IMR-90 (cell line): ENCODE measurements at regions not wholly inside any gene's neighbourhood (a gene's known extent, or its start where the extent isn't known, plus 50 kb on each side); places are given as distances from the start of the nearest gene placed in this dataset.
A peak's percentile ranks its signal among the peaks of the same experiment; 100 is the strongest.

Source experiments
- ATAC-seq: fragments of 200-7000 bp; cut with Tn5 transposase; 2 replicates; pipeline ENCODE4 v1.9.1; 2020; ENCODE audit warnings: low read depth, mild to moderate bottlenecking, moderate library complexity
- BruUV-seq: library from RNA; stranded (reverse); fragments of 400-500 nt; replicated peaks from 2 replicates; lab custom pipeline; 2021; lab: Mats Ljungman, UMichigan
- CTCF ChIA-PET: fragments of 300-600 bp; formaldehyde crosslinking; extraction: SDS; loops from one replicate; lab custom pipeline; 2021; ENCODE audit warnings: antibody characterized with exemption; lab: Yijun Ruan, JAX
- POLR2A ChIA-PET: fragments of 300-600 bp; sonication (Branson Sonifier 250); formaldehyde crosslinking; loops from one replicate; lab custom pipeline; 2022; ENCODE audit warnings: antibody characterized with exemption; ENCODE audit not compliant: unreplicated experiment; lab: Charles Lee
- DNase-seq: peaks from one replicate; pipeline ENCODE4 v3.0.0; 2013
- H2AFZ ChIP-seq: replicated peaks from 2 replicates; pipeline ENCODE3; 2013; ENCODE audit warnings: low read length, mild to moderate bottlenecking; ENCODE audit not compliant: poor library complexity
- H2AK5ac ChIP-seq: 2 replicates; pipeline ENCODE4 v1.6.1; 2013; ENCODE audit warnings: low read depth, low read length, inconsistent platforms
- H2AK9ac ChIP-seq: replicated peaks from 2 replicates; pipeline ENCODE3; 2013; ENCODE audit warnings: mild to moderate bottlenecking, low read depth, low read length, moderate library complexity; ENCODE audit not compliant: poor library complexity
- H2BK120ac ChIP-seq: 2 replicates; pipeline ENCODE4 v1.6.1; 2013; ENCODE audit warnings: low read depth, low read length, inconsistent platforms
- H2BK15ac ChIP-seq: 3 replicates; pipeline ENCODE4 v1.6.1; 2013; ENCODE audit warnings: low read depth, low read length, inconsistent platforms
- H2BK20ac ChIP-seq: 2 replicates; pipeline ENCODE4 v1.6.1; 2013; ENCODE audit warnings: low read depth, mild to moderate bottlenecking, inconsistent platforms, low read length, moderate library complexity
- H2BK5ac ChIP-seq: 2 replicates; pipeline ENCODE4 v1.6.1; 2013; ENCODE audit warnings: mild to moderate bottlenecking, low read depth, low read length, inconsistent platforms; ENCODE audit not compliant: poor library complexity, severe bottlenecking
- H3K14ac ChIP-seq: replicated peaks from 2 replicates; pipeline ENCODE4 v1.6.1; 2013; ENCODE audit warnings: low read depth, low read length, inconsistent platforms
- H3K18ac ChIP-seq: 2 replicates; pipeline ENCODE4 v1.6.1; 2013; ENCODE audit warnings: low read depth, low read length, control low read depth
- H3K23ac ChIP-seq: 2 replicates; pipeline ENCODE4 v1.6.1; 2013; ENCODE audit warnings: low read depth, low read length, inconsistent platforms
- H3K27ac ChIP-seq: 2 replicates; pipeline ENCODE4 v1.5.1; 2013; ENCODE audit warnings: mild to moderate bottlenecking, control low read depth, low read length; ENCODE audit not compliant: insufficient read depth
- H3K27me3 ChIP-seq: 2 replicates; pipeline ENCODE4 v1.6.1; 2013; ENCODE audit warnings: low read length; ENCODE audit not compliant: control insufficient read depth, insufficient read depth
- H3K36me3 ChIP-seq: 2 replicates; pipeline ENCODE4 v1.6.1; 2013; ENCODE audit warnings: low read length, mixed read lengths; ENCODE audit not compliant: control insufficient read depth, insufficient read depth
- H3K4ac ChIP-seq: 2 replicates; pipeline ENCODE4 v1.6.1; 2013; ENCODE audit warnings: low read depth, low read length, inconsistent platforms
- H3K4me1 ChIP-seq: 2 replicates; pipeline ENCODE4 v1.6.1; 2013; ENCODE audit warnings: low read length, mixed read lengths; ENCODE audit not compliant: control insufficient read depth, insufficient read depth
- H3K4me2 ChIP-seq: 2 replicates; pipeline ENCODE4 v1.6.1; 2013; ENCODE audit warnings: low read depth, mild to moderate bottlenecking, control low read depth, low read length, moderate library complexity
- H3K4me3 ChIP-seq: 2 replicates; pipeline ENCODE4 v1.5.1; 2013; ENCODE audit warnings: low read depth, mild to moderate bottlenecking, control low read depth, low read length, moderate library complexity; ENCODE audit not compliant: insufficient read depth
- H3K56ac ChIP-seq: 2 replicates; pipeline ENCODE4 v1.6.1; 2013; ENCODE audit warnings: low read length, inconsistent platforms; ENCODE audit not compliant: insufficient read depth; ENCODE audit errors: extremely low read depth
- H3K79me1 ChIP-seq, 2 experiments: 2 replicates each; pipeline ENCODE4 v1.6.1; 2013; ENCODE audit warnings: low read length in 2 of 2, inconsistent platforms in 1 of 2, low read depth in 1 of 2
- H3K9ac ChIP-seq: 2 replicates; pipeline ENCODE4 v1.6.1; 2013; ENCODE audit warnings: low read depth, low read length, control low read depth
- H3K9me1 ChIP-seq: 2 replicates; pipeline ENCODE4 v1.6.1; 2013; ENCODE audit warnings: low read length, inconsistent platforms; ENCODE audit not compliant: insufficient read depth
- H3K9me3 ChIP-seq: 2 replicates; pipeline ENCODE4 v1.6.1; 2013; ENCODE audit warnings: low read length; ENCODE audit not compliant: control insufficient read depth, insufficient read depth
- H4K20me1 ChIP-seq: 2 replicates; pipeline ENCODE4 v1.6.1; 2013; ENCODE audit warnings: low read length, inconsistent platforms; ENCODE audit not compliant: insufficient read depth
- H4K5ac ChIP-seq: 2 replicates; pipeline ENCODE4 v1.6.1; 2013; ENCODE audit warnings: mild to moderate bottlenecking, low read depth, low read length, control low read depth
- H4K8ac ChIP-seq, 2 experiments: 2 replicates each; pipeline ENCODE4 v1.6.1; 2013; ENCODE audit warnings: low read depth in 2 of 2, low read length in 2 of 2, control low read depth in 1 of 2, inconsistent platforms in 1 of 2
- H4K91ac ChIP-seq: 2 replicates; pipeline ENCODE4 v1.6.1; 2013; ENCODE audit warnings: low read depth, low read length, inconsistent platforms; ENCODE audit not compliant: insufficient read depth
- CEBPB ChIP-seq: IDR thresholded peaks from 2 replicates; pipeline ENCODE4 v1.6.1; 2012; ENCODE audit warnings: low read depth, low read length, improper control_type of control experiment
- MAZ ChIP-seq: IDR thresholded peaks from 2 replicates; pipeline ENCODE4 v1.6.1; 2012; ENCODE audit warnings: low read depth, mild to moderate bottlenecking, low read length, improper control_type of control experiment, moderate library complexity, borderline replicate concordance
- WGBS, 2 experiments: methylation state at CpG; one replicate each; pipeline versions ENCODE4 v1.1.5 to v1.1.7; 2013; ENCODE audit warnings: missing lambda C conversion rate in 2 of 2; ENCODE audit not compliant: insufficient read length in 1 of 2; ENCODE audit errors: extremely low coverage in 2 of 2; 5-methylcytosine and 5-hydroxymethylcytosine counted together
- dilution Hi-C: fragments of 300-500 bp; cut with HindIII; formaldehyde crosslinking; loops from one replicate; pipeline ENCODE4 v1.14.3; 2018; ENCODE audit warnings: low sequenced_read_pairs; ENCODE audit not compliant: unreplicated experiment
- in situ Hi-C: fragments of 300-500 bp; cut with MboI; formaldehyde crosslinking; loops from 3 replicates; pipeline ENCODE4 v1.14.3; 2019; ENCODE audit warnings: low sequenced_read_pairs, inconsistent platforms, mixed read lengths
- intact Hi-C: fragments of 100-400 bp; cut with micrococcal nuclease; formaldehyde crosslinking; loops from 2 replicates; pipeline ENCODE4 v1.10.0; 2022

DNA sequence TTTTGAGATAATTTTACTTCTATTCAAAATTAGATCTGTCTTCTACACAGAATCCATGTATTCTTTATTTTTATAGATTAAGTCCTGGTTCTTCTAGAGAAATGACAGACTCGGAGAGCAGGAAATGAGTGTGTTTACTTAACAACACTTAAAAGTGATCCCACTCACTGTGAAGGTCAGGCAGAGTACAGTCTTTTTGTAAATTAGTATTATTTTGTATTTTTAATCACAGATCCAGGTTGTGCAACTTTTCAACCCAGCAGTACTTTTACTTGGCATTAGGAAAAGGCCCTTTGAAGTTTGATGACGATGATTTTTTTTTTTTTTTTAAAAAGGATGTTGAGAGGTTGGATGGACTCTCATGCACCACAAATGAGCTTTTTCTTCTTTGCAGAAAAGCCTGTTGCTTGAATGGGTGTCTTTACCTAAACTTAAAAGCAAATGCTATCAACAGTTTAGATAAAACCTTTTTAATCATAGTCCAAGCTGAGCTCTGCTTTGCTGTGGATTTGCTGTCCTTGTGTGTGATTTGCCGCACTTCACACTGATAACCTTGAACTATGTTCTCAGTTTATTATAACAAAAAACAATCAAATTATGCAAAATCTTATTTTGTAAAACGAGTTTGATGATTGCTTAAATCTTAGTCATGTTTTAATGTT lies 114.1 kb downstream of the MXRA5 start:
- WGBS, 2 experiments, result no CpG with 5 or more reads among the region's 4 CpGs
- no peaks in the 10 kb centered on the region for H3K79me1 ChIP-seq

More for the DNA sequence above, 114.1 kb downstream of the MXRA5 start:
- no peak overlapping the region for H2AK9ac ChIP-seq
- H3K56ac ChIP-seq, result no peak overlapping the region
- H3K4me2 ChIP-seq, result no peak overlapping the region
- H3K36me3 ChIP-seq, result no peaks in the 10 kb centered on the region
- intact Hi-C loops, result no loop called here
- dilution Hi-C loops, result no loop called here
- no peak overlapping the region for H2BK120ac ChIP-seq
- H3K27ac ChIP-seq, result no peak overlapping the region
- BruUV-seq, result no TSS peak
- H2BK15ac ChIP-seq, result no peak overlapping the region
- H3K4ac ChIP-seq, result no peak overlapping the region
- no peak overlapping the region for H4K5ac ChIP-seq
- H3K14ac ChIP-seq, result no peak overlapping the region
- CTCF ChIA-PET, result no interaction called here
- peaks cover 2% of the 10 kb centered on the region; the same call in 1 of the 2 replicates for H3K9me3 ChIP-seq
- no peak overlapping the region for H3K18ac ChIP-seq
- no peak overlapping the region for H4K91ac ChIP-seq
- ATAC-seq (no peak), DNase-seq (peak; percentile 6)
- no peak overlapping the region for H2AFZ ChIP-seq
- TF ChIP-seq CEBPB (peak; percentile 6; the same call in 1 of the 2 replicates), MAZ (no peak)
- peaks cover 1% of the 10 kb centered on the region; the same call in 1 of the 2 replicates for H3K4me1 ChIP-seq
- H4K8ac ChIP-seq, result no peak overlapping the region
- in situ Hi-C loops, result no loop called here
- no peak overlapping the region for H2BK20ac ChIP-seq
- no peaks in the 10 kb centered on the region for H3K27me3 ChIP-seq
- H3K23ac ChIP-seq, result no peak overlapping the region
- H3K9ac ChIP-seq, result no peak overlapping the region
- H3K9me1 ChIP-seq, result no peaks in the 10 kb centered on the region; the same call in 1 of the 2 replicates
- POLR2A ChIA-PET, result no interaction called here
- no peak overlapping the region for H3K4me3 ChIP-seq
- H2BK5ac ChIP-seq, result no peak overlapping the region
- H2AK5ac ChIP-seq, result no peak overlapping the region
- no peaks in the 10 kb centered on the region for H4K20me1 ChIP-seq
